Stimulated activated CD4-positive, alpha-beta T cell treated with anti-CD3 and anti-CD28 coated beads, Interleukin-4, amount 100 ng/mL, for 1 hour (primary cell): ENCODE measurements at regions not wholly inside any gene's neighbourhood (a gene's known extent, or its start where the extent isn't known, plus 50 kb on each side); places are given as distances from the start of the nearest gene placed in this dataset.

Source experiments
- DNase-seq: peaks from one replicate; pipeline ENCODE4 v3.0.0-alpha.2; 2020

DNA sequence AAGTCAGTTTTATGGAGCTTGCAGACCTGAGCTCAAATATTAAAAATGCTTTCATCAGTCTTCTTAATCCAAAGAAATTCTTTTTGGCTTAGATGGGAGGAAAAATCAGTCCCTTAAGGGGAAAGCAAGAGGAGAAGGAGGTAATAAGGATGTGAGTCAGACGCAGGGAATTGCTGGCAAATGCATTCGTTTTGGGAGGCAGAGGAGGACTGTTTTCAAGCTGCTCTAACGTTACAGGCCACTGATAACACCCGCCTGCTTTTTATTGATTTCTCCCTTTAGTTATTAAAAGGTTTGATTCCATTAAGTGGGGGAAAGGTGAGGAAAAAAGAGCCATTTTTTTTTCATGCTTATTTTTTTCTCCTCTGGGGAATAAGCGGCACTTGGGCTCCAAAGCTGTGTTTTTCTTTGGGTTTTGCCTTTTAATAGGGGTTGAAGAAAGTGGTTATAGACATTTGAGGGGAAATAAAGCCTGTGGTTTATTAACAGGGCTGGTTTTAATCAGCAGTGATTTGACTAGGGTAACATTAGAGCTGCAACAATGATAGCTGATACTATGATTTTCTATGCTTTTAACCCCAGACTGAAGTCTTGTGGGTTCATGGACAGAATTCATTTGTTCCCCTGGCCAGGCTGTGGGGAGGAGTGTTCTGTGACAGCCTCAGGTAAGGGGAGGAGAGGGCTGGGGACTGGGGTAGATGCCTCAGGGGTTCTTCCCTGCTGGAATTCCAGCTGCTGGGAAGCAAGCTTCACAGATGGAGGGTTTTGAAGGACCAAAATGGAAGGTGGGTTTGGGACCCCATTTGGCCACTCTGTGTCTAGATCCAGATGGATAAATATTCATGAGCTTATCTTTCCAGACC is 225.2 kb downstream of the GAS1 start:
- no peak for DNase-seq

DNA sequence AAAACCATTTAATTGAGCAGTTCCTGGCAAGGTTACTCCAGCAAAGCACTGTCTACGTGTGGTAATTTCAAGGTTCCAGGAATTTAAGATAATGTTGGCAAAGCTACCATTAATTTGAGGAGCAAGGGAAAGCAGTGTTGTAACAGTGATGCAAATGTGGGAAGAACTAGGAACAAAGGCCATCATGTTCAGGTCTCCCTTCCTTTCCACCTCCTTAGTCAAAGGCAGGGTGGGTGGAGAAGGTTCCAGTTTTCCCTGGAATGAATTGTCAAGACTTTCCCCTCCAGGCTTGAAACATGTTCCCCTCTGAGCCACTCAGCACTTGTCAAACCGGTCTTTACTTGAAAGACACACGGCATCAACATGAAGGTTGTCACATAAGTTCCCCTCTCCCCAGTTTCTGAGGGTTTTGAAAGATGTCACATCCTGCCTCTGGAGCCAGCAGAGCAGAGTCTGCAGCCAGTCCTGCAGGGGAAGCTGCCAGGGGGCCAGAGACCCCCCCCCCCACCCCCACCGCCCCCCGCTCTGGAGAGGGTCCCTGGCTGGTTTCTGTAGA is 226.0 kb downstream of the GAS1 start:
- DNase-seq: no peak

DNA sequence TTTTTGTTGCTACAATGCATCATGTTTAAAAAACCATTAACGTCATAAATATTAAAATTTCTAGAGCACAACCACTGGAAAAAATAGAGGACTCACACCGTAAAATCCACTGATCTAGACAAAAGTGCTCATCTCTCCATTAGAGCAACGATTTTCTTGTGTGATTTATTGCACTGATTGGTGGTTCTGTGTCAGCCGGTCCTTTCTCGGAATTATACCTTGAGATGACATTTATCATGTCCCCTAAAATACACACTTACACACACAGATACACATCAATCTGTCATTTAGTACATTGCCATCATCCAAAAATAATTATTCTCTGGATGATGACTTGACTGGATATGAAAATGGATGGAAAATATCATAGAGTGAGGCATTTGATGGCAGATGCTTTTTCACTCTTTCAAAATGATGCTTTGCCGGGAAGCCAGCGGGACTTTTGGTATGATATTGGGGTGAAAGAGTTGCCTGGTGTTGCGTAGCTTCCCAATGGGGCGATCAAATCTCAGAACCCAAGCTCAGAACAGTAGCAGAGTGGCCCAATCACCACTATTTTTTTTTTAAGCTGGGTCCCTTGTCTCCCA is 226.6 kb downstream of the GAS1 start:
- DNase-seq: no peak

DNA sequence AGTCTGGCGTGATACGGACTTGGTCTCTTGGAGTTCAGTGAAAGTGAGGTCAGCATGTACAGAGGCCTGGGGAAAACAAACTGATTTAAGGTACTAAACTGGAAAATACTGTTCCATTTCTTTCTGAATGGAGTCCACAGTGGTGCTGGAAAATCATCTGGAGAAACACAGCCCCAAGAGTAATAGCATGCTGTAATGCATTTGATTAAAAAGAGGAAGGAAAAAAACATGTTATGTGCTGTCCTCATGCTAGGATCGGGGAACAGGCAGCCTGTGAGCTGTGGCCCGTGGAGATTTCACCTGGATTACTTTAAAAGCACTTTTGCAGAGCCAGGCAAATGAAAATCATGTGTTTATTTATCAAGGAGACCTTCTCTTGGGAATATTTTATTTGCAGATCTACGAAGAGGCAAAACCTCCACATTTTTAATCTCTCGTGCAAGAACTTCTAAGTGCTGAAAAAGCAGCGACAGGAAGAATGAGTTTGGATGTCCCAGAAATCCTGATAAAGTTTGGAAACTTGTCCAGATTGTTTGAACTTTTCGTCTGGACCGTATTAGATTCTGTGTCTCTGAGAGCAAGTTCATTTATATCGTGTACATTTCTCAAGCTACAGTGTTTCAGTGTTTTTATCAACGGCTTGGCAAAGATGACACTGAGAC is 228.8 kb downstream of the GAS1 start:
- DNase-seq: no peak

DNA sequence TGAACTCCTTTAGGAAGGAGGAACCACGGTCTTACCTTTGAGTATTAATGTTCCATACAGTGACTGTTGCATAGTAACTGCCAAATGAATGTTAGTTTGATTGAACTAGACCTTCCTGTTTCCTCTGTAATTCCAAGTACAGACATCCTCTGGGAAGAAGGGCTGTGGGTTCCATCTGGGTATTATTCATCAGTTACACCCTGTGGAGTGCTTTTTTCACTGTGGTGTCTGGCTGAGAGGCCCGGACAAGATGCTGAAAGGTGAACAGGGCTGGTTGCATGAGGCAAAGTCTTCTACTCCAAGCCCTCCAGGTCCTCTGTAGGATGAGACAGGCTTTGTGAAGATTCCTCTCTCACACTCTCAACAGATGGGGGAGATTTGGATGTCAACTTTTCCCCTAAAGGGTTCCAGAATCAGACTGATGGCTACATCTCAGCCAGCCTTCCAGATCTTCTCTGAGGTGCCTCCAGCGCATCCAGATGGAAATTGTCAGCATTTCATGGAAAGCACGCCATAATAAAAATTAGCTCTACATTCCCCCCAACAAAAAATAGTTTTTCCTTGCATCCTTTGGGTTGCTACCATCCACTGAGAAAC is 230.9 kb downstream of the GAS1 start:
- DNase-seq: no peak

DNA sequence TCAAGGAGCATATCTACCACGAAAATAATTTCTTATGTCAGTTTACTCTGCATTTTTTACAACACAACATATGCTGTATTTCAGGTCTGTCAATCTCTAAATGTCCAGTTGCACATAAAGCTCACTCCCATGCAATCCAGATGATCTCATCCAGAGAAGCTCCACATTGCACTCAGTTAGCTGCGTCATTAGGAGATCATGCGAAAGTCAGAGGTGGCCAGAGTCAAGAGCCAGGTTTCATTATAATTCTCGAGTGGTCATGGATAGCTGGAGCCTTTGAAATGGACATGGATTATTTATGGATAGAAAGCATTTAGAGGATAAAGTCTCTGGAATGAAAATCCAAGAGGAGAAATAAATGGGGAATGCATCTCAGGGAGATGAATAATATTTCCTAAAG is 232.3 kb downstream of the GAS1 start:
- no peak for DNase-seq

DNA sequence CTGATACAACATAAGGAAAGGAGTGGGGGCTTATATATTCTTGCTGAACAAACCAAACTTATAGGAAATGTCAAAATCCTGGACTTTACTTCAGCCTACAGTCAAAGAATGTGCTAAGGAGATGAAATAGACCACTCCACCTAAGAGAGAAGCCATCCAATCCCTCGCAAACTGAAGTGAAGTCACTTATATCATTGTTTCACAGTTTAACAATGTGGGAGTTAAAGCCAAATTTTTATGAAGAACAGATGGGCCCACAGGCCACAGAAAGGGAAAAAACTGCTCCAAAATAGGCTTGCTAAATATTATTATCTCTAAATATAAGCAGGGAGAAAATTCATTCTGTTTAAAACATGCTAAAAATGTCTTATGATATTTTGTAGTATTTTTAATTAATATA is 233.3 kb downstream of the GAS1 start:
- no peak for DNase-seq

DNA sequence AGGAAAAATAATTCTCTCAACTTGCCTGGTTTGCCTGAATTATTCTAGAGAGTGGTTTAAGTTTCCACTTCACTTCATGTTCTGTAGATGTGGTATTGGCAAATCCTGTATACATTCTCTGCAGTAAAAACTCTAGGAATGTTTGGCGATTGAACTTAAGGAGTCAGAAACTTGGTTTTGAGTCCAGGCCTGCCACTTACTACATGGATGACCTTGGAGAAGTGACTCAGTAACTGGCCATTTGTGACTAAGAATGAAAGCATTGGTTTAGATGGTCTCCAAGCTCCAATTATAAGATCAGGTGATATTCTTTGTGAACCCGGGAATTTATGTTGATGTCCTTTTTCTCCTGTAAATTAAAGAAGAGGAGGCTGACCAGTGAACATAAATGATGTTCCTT is 233.8 kb downstream of the GAS1 start:
- DNase-seq: no peak

DNA sequence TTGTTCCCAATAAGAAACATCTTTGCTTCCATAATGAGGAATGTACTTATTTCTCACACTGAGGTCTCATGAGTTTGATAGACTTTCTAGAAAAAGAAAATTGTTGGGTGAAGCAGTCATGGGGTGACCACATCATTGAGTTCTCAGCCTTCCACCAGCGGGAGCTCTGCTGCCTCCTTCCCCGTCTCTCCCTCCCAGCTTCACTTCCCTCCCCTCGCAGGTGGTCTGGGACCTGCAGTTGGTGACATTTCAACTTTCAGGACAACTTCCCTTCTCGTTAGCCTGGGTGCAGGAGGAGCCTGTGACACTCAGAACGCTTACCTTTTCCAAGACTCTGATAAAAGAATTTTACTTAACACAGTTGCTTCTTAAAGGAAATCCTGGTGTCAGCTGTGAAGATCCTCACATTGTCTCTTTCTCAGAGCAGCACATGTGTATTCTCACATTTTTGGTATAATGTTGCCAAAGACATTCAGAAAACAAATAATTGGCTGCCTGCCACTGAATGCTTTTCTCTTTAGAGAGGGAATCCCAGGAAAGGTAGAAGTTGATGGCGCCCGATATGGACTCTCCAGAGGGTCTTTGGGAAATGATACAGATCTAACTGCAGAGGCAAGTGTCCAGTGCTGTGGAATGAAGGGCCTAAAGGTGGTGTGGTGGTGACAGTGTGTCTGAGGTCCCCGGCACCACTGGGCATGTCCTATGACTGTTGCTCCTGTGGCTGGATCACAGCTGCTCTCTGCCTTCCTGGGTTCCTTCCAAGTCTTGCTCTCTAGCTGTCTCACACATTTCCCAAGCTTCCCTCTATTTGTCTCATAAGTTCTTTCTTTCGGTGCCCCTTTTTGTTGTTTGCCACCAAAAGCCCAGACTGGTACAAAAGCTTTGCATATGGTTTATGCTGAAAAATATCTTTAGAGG is 238.1 kb downstream of the GAS1 start:
- DNase-seq: no peak

DNA sequence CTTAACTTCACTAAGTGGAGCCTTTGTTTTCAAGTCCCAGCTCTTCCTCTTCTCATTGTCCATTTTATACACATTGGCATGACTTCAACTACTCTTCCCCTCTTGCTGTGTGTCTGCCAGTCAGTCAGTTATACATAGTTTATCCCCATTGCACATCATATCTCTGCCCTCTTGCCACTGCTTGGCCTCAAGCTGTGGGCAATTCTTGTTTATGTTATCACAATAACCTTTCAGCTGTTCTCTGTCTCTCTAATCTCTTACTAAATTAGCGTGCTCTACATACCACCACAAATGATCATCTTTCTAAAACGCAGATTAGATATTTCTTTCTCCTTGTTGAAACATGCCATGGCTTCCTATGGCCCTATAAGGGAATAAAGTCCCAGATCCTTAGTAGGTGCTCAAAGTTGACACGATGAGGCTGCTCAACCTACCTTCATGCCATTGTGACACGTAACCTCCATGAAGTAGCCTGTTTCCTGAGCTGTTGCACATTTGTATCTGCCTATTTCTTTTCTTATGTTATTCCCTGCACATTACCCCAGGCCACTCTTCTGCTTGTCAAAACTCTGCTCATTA is 239.3 kb downstream of the GAS1 start:
- DNase-seq: no peak

DNA sequence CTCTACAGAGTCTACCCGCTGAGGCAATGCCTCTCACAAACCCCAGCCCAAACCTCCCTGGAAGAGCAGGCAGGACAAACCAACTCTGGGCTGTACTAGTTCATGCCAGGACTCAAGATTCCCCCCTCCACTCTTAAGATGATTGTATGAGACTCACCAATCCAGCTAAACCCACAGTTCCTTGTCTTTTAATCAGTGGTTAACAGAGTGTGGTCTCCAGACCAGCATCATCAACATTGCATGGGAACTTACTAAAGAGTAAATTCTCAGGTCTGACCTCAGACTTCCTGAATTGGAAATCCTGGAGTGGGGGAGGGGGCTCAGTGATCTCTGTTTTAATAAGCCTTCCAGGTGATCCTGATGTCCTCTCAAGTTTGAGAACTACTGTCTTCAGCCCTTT is 240.9 kb downstream of the GAS1 start:
- DNase-seq: no peak

DNA sequence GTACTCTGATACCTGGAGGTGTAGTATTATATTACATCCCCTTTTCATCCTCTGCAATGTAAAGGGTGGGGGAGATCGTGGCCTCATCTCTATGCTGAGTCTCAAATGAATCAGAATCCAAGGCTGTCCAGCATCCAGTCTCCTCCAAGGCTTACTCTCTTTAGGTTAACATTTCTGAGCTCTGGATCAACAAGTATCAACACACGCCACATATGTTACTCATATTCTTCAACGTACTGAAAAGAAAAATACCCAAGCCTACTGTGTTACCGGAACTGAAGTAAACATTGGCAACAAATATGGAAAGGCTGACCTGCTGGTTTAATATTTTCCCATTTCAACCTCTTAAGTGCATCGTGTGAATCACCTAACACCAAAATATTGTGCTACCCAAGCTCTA is 241.8 kb downstream of the GAS1 start:
- no peak for DNase-seq

DNA sequence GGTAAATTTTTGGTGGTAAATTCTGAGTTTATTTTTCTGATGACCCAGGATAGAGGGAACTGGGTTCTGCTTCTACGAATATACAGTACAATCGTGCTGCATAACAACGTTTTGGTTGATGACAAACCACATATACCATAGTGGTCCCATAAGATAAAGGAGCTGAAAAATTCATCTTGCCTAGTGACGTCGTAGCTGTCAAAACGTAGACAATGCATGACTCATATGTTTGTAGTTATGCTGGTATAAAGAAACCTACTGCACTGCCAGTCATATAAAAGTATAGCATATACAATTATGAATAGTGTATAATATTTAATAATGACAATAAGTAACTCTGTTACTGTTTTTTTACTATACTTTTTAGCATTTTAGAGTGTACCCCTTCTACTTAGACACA is 244.0 kb downstream of the GAS1 start:
- no peak for DNase-seq

DNA sequence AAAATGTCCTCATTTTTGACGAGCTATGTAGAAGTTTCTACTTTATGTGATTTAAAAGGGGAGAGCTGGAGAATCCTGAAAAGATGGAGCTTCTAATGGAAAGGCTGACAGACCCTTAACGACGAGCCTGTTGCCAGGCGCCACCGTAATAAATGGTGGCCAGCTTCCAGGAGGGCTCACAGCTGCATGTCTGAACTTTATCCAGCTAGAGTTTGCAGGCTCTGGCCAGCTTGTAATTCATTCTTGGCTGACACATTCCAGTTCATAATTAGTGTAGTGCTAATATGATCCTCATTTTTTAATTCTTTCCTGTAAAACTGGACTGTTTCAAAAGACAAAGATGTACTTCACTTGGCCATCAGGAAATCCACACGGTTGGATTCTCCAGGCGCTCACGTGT is 246.7 kb downstream of the GAS1 start:
- no peak for DNase-seq

DNA sequence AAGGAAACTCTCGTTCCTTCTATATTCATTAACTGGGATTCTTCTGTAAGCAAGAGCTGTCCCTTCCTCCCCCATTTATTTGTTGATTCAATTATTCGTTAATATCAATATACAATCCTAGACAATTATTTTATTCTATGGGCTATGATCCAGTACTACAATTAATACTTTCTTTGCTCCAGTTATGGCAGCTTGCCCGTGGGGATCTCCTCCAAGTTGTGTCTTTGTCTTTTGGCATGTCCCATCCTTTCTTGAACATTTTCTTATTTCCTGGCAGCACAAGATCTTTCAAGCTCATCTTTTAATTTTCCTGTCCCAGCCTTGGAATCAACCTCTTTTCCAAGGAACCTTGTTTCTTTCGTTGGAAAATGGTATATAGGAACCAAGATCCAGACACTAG is 249.3 kb downstream of the GAS1 start:
- no peak for DNase-seq

DNA sequence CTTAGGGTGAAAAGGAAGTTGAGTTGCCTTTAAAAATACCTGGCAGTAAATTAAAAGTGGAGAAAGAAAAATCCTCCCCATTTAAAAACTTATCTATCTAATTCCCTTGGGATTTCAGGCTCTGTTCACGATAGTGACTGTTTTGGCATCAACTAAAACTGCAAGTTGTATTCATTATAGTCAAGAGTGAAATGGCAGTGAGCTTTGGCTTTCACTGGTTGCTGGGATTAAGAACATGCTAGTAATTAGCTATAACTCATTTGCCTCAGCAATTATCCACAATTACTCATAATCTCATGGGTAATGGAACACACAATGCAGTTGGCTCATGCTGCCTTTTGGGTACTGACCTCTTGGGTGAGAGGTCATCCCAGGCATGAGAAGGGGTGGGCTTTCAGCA is 250.1 kb downstream of the GAS1 start:
- no peak for DNase-seq

DNA sequence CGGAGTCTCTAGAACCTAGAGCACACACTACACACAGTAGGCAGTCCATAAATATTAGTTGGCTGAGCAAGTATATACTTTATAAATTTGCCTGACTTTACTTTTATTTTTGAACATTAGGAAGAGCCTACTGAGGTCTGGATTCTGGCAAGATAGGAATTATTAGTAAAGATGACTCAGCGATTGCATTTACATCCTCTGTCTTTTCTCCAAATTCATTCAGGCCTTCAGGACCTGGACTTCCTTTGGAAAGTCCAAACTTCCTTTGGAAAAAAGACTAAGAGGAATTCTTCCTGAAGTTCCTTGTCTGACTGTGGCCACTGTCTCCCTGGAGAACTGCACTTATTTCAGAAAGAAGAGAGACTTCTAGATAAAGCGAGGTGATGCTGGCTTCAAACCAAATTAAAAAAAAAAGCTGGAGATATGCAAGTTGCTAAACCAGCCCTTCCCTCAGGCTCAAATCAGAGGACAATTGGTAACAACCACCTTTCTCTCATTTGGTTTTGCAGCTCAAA is 251.3 kb downstream of the GAS1 start:
- no peak for DNase-seq

DNA sequence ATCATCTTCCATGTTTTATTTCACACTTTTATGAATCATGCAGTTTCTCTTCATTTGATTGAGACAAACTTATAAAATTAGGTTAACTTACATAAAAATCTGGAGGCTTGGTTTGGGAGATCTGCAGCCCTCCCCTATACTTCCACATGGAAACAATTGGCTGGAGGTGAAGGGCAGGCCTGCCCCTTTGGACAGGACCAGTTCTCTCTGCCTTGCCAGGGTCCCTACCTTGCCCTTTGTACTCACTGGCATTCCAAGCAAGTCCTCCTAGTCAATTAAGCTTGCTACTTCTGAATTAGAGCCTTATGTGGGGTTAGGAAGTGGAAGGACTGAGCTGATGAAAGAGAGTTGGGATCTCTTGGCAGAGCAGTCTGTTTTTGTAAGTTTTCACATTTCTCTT is 257.3 kb downstream of the GAS1 start:
- DNase-seq: no peak

DNA sequence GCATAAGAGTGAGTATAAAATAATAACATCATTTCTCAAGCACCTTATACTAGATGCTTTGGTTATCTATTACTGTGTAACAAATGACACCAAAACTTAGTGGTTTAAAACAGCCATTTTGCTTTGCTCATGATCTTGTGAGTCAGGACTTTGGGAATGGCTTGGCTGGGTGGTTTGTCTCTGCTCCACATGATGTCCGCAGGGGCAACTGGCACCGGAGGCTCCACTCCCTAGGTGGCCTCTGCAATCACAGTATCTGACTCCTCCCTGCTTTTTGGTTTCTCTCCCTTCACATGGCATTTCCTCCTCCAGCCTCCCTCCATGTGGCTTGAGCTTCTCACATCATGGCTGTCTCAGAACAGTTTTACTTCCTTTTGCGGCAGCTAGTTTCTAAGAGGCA is 259.5 kb downstream of the GAS1 start:
- no peak for DNase-seq

DNA sequence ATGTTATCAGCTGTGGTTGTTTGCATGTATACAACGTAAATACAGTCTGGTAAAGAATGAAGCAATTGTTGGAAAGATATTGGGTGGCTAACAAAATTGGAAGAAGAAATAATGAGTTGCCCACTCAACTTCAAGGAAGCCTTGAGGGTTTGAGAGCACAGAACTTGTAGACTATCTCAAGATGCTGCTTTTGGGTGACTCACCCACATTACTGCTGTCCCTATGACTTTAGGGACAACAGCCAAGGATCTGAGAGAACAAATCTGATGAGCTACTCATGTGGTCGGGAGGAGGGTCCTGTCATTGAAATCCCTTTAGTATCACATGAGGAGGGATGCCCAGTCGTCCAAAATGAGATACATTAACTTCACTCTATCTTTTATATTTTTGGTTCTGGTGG is 261.8 kb downstream of the GAS1 start:
- DNase-seq: no peak

DNA sequence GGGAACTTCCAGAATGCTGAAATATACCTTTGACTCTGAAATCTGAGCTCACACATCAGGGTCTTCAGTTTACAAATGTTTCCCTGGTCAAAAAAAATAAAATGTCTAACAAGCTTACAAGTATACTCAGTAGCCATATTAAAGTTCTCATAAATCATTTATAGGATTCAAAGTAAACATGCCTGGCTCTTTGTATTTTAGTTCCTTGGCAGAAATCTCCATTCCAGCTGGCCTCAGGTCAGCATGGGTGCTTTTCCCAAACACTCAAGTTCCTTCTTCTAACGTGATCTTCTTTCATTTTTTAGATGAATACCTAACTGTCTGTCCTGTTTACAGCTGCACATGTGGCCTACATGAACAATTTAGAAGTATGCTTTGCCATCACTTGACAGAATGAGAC is 263.2 kb downstream of the GAS1 start:
- no peak for DNase-seq

DNA sequence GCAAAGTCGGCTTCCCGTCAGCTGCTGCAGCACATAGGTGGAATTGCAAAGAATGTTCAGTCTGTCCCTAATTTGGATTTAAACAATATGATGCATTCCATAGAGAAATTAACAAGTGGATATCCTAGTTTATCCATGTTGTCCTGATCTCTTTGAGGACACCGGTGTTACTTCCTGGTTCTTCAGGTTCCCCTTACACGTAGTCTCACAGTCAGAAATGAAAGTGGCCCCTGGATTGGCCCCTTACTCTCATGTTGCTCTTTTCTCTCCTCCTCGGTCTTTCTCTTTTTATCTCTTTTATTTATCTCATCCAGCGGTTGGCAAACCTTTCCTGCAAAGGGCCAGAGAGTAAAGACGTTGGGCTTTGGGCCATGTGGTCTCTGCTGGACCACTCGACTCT is 265.1 kb downstream of the GAS1 start:
- no peak for DNase-seq
